SK-N-SH treated with all-trans-retinoic acid at 6 μM for 48 hours (cell line): ENCODE measurements at regions not wholly inside any gene's neighbourhood (a gene's known extent, or its start where the extent isn't known, plus 50 kb on each side); places are given as distances from the start of the nearest gene placed in this dataset.

Experiments
- PPARA ChIP-seq: fragments of 250-450 bp; sonication (Bioruptor Pico); IDR thresholded peaks from 2 replicates; pipeline ENCODE4 v1.5.0; 2020; ENCODE audit warnings: mild to moderate bottlenecking, borderline replicate concordance
- RARB ChIP-seq: fragments of 250-450 bp; sonication (Bioruptor Pico); IDR thresholded peaks from 2 replicates; pipeline ENCODE4 v1.8.0; 2021; ENCODE audit warnings: mild to moderate bottlenecking, moderate library complexity
- ZFP30 ChIP-seq: fragments of 450-650 bp; formaldehyde crosslinking; IDR thresholded peaks from 2 replicates; pipeline ENCODE4 v1.5.0; 2022; ENCODE audit warnings: mild to moderate bottlenecking, moderate library complexity
- ZNF8 ChIP-seq: fragments of 450-650 bp; formaldehyde crosslinking; IDR thresholded peaks from 2 replicates; pipeline ENCODE4 v1.5.0; 2020; ENCODE audit warnings: mild to moderate bottlenecking, moderate library complexity
- TF ChIP-seq, protein P1 (sequence below): fragments of 250-450 bp; sonication (Bioruptor Pico); IDR thresholded peaks from 2 replicates; pipeline ENCODE4 v1.5.1; 2021; ENCODE audit warnings: mild to moderate bottlenecking, moderate library complexity
- TF ChIP-seq, protein P2 (sequence below): fragments of 250-450 bp; sonication (Bioruptor Pico); IDR thresholded peaks from 2 replicates; pipeline ENCODE4 v1.8.0; 2020; ENCODE audit warnings: mild to moderate bottlenecking, moderate library complexity, borderline replicate concordance

DNA sequence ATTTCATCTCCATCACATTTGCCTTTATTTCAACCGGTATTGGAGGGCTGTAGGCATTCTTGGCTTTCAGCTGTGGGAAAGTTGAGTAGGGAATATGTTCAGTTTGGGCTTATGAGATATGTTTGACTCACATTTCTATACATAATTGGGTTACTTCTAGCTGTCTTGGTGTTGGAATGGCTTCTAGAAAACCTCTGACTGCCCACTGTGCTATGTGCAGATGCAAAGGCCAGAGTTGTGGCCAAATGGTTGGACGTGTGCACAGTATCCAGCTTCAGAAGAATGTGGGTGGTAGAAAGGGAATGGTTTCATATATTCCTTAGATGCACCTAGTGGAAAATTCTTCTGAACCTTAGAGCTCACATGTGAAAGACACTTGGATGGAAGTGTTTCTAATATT, 92.6 kb upstream of the H2AZ1 start:
- TF ChIP-seq, protein P1, sequence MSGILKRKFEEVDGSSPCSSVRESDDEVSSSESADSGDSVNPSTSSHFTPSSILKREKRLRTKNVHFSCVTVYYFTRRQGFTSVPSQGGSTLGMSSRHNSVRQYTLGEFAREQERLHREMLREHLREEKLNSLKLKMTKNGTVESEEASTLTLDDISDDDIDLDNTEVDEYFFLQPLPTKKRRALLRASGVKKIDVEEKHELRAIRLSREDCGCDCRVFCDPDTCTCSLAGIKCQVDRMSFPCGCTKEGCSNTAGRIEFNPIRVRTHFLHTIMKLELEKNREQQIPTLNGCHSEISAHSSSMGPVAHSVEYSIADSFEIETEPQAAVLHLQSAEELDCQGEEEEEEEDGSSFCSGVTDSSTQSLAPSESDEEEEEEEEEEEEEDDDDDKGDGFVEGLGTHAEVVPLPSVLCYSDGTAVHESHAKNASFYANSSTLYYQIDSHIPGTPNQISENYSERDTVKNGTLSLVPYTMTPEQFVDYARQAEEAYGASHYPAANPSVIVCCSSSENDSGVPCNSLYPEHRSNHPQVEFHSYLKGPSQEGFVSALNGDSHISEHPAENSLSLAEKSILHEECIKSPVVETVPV: no peak
- no peak for TF ChIP-seq PPARA (CRISPR knock-in tag)
- TF ChIP-seq, protein P2, sequence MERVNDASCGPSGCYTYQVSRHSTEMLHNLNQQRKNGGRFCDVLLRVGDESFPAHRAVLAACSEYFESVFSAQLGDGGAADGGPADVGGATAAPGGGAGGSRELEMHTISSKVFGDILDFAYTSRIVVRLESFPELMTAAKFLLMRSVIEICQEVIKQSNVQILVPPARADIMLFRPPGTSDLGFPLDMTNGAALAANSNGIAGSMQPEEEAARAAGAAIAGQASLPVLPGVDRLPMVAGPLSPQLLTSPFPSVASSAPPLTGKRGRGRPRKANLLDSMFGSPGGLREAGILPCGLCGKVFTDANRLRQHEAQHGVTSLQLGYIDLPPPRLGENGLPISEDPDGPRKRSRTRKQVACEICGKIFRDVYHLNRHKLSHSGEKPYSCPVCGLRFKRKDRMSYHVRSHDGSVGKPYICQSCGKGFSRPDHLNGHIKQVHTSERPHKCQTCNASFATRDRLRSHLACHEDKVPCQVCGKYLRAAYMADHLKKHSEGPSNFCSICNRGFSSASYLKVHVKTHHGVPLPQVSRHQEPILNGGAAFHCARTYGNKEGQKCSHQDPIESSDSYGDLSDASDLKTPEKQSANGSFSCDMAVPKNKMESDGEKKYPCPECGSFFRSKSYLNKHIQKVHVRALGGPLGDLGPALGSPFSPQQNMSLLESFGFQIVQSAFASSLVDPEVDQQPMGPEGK (CRISPR knock-in tag): no peak
- no peak for TF ChIP-seq RARB
- no peak for TF ChIP-seq ZFP30 (CRISPR knock-in tag)
- no peak for TF ChIP-seq ZNF8 (CRISPR knock-in tag)
